GM03348 (cell line): ENCODE measurements at regions not wholly inside any gene's neighbourhood (a gene's known extent, or its start where the extent isn't known, plus 50 kb on each side); places are given as distances from the start of the nearest gene placed in this dataset.
A peak's percentile ranks its signal among the peaks of the same experiment; 100 is the strongest.

ENCODE experiments used
- DNase-seq: peaks from one replicate; pipeline ENCODE4 v3.0.0; 2012; ENCODE audit warnings: low spot score

DNA sequence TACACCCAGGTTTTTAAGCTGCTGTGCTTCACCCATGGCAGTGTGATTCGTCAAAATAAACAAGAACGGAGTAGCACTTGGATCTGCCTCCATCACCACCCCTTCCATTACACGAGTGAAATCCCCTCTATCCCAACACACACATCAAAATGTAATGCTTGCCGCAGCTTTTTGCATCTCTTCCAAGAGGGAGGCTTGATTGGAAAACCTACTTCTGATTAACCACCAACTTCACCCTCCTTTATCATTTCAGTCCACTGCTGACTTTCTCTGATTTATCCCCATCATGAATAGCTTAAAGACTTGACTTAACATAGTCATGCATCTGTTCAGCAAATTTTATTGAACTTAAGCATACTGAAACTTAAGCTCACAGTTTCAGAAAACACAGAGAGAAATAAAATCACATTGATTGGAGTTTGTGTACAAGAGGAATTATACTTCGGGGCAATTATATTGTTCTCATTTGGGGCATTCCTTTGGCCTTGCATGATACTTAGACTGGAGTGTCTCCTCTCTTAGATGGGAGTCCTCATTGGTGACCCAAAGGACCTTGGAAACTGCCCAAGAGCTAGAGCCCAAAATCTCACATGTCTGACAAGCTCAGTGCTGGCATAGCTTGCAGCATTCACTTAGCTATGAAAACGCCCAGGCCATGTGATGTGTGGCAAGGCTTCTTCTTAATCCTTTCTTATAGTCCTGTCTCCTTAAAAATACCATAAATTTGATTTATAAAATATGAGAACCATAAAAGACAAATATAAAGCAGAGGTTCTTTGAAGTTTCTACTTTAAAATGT, 124.3 kb upstream of the UMPS start:
- DNase-seq: no peak

DNA sequence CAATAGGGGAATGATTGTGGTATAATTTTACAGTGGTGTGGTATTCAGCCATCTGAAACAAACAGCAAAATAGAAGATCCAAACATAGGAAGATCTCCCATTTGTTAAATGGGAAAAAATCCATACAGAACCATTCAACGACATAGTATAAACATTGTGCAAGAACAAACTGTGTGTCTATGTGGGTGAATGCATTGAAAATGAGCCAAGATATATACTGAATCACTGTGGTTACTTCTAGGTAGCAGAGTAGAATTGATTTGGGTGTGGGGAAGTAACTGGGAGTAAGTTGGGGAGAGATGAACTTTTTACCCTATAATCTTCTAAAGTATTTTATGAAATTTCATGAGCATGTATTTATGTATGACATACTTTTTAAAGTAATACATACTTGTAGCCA, 123.1 kb upstream of the UMPS start:
- DNase-seq: no peak

DNA sequence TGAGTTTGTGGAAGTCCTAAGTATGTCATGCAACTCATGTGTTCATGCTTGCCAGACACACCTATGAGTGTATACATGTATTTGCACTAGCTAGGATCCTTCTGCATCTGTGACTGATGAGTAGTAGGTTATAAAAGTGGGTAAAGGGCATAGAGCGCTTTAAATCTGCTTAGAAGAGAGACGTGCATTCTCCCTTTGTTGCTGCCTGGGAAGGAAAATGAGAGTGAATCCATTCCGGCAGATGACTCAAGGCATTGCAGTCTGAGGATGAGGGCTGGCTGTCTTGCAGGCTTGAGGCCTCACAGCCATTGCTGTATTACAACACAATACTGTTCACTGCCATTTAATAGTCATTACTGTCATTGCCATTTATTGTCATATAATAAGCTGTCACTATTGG, 120.8 kb upstream of the UMPS start:
- DNase-seq: no peak

DNA sequence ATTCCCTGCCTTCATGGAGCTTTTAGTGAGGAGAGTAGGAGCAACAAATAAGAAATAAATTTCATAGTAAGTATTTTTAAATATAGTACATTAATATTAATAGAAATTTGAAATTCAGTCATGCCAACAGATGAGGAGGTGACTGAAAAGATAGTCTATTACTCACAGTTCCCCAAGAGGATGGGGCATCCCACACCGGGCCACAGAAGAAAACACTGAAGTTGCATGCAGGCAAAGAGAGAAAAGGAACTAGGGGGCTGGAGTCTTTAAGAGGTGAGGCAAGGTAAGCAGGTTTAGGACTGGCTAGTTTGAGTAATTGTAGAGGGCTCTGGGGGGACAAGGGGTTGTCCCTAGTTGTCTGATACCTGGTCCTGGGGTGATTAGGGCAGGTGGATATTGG, 120.1 kb upstream of the UMPS start:
- no peak for DNase-seq

DNA sequence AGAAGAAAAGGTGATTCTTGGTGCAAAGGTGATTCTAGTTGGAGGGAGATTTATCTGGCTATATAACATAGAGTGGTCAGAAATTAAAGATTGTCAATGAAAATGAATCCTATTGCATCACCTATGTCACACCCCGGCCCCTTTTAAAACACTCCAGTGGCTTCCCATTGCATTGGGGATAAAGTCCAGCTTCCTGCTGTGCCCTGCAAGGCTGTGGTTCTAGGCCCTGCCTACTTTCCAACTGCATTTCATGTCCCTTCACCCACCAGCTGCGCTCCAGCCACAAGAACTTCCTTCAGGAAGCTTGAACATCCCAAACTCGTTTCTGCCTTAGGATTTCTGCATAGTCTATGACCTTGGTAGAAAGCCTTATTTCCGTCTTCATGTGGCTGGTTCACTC, 118.7 kb upstream of the UMPS start:
- no peak for DNase-seq

DNA sequence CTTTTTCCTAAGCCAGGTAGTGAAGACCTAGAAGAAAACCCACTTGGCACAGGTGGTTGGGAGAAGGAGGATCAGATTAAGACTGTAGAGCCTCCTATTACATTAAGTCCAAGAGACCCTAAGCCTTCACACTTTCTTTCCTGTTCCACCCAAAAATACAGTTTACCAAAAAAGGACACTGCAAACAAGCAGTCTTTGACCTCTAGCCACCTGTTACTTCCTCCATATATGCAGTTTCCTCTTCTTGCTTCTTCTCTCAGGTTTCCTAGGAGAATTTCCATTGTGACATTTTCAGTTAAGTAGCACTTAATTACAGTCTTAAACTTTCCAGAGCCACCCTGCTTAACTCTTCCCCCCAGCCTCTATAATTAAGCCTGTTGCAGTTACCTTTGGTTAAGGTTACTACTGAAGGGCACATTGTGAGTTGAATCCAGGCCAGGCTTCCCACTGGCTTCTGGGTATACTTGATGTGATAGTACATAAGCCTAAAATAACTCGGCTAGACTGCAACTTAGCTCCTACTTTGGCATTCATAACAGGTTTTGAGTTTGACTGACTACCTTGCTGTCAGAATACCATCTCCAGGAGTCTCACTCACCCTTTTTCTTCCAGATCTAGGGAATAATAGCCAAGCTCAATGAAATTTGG, 114.2 kb upstream of the UMPS start:
- no peak for DNase-seq

DNA sequence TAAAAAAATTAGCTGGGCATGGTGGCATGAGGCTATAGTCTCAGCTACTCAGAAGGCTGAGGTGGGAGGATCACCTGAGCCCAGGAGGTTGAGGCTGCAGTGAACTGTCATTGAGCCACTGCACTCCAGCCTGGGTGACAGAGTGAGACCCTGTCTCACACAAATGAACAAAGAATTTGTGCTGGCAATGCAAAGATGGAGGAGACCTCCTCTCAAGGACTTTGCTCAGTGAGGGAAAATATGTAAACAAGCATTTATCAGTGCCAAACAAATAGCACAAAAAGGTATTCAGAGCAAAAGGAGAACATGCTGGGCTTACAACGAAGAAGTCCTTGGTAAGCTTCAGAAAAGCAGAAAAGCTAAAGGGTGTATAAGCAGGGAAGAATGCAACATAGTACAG, 113.1 kb upstream of the UMPS start:
- DNase-seq: no peak

DNA sequence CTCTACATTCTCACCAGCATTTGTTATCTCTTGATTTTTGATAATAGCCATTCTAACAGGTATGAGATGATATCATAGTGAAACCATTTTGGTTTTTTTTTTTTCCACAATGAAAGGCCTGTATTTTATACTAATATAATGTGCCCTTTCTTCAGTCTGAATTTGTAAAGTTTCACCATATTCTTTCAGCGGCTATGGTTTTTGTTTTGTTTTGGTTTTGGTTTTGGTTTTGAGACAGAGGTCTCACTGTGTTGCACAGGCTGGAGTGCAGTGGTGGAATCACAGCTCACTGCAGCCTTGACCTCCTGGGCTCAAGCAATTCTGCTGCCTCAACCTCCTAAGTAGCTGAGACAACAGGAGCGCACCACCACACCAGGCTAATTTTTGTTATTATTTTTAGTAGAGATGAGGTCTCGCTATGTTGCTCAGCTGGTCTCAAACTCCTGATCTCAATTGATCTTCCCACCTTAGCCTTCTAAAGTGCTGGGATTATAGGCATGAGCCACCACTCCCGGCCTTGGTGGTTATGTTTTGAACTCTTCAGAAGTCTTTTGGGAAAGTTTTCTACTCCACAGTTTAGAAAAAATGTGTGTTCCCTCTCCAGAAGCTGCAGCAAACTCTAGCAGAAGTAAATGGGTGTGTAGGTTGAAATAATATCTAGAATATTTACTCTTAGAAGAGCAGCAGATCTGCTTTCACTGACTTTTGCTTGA, 110.2 kb upstream of the UMPS start:
- no peak for DNase-seq

DNA sequence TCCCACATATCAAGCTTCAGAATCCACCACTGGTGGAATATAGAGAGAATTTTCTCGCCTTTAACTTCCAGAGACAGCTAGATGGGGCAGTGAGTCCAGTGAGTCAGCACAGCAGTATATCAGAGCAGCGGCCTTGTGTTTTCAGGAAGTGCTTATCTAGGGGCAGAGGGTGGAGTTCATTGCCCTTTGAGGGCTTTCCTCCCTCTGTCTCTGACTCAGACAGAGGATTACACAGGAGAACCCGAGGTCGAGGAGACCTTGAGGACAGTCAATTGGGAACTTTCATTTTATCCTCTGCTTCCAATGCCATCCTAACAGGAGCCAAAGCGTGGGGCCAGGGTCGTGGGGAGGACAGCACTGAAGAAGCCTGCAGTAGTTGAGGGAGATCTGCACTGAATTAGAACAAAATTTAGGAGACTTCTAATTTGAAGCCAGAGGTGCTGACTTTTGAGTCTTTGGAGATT, 109.6 kb upstream of the UMPS start:
- peak; percentile 8 for DNase-seq

DNA sequence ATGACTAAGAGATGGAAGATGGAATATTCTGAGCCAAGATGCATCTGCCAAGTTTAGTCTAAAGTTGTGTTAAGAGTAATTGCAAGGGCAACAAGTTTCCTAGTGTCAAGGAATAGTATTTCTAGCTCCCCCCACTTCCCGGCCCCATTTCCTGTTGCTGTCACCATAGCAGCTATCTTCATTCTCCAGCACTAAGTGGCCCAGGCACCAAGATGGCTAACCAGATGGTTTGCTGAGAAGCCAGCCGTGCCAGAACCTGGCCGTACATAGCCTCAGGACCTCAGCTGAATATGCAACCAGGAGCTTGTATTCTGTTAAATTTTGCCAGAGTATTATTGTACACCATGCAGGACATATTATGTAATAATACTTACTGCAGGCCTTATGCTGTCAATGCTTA, 108.8 kb upstream of the UMPS start:
- no peak for DNase-seq

DNA sequence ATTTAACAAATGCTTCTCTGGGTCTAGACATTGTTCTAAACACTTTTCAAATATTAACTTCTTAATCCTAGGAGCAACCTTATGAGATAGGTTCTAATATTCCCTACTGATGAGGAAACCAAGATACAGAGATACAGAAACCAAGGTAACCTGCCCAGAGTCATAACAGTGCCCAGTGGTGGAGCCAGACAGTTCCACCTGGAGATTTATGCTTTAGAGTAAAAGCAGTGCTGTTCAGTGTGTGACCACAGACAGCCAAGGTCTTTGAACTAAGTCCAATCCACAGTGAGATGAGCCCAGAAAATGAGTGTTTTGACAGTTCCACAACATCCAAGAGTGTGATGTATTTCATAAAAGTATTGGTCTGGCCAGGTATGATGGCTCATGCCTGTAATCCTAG, 105.2 kb upstream of the UMPS start:
- DNase-seq: no peak

DNA sequence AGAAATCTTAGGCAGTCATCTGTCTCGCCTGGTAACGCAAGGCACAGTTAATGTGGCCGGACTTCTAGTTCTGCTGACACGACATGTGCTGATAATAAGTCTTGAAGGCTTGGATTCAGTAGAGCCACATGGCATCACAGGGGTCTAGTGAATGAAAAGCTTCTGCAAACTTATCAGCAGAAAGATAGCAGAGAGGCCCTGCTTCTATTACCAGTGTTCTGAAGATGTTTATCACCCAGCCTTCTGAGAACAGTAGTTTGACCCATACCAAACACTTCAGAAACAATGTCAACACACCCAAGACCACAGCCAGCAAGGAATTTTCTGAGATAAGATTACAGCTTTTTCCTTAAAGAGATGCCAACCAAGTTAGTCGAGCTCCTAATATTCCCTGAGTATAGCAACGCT, 102.7 kb upstream of the UMPS start:
- no peak for DNase-seq

DNA sequence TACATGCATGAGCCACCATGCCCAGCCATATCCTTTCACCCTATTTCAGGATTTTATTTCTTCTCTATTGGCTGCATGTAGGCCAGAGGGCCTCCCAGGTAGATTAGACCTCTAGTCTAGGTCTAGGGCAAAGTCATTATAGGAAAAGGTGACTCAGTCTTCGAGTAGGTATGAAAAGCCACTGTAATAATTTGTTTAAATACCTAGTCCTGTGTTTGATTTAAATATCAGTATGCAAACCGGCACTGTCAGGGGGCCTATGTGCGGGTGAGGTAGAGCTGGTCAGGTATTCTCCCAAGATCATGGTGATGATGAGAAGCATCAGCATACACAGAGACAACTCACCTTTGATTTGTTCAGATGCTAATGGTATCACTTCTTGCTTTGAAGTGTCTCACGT, 101.4 kb upstream of the UMPS start:
- DNase-seq: no peak

DNA sequence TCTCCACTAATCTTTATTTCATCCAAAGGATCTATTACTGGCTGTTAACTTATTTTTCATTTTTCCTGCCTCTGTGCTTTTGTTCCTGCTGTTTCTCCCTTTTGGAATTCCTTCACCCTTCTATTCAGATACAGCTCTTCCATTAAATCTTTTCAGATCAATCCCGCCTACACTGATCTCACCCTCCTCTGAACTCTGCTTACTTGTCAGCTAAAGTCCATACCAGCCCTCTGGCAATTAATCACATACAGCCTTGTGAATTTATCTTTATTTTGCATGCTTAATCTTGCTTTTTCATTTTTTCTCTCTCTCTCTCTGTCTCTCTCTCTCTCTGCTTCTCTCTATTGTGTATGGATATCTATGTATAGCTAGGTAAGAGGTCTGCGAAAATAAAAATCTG, 100.8 kb upstream of the UMPS start:
- no peak for DNase-seq

DNA sequence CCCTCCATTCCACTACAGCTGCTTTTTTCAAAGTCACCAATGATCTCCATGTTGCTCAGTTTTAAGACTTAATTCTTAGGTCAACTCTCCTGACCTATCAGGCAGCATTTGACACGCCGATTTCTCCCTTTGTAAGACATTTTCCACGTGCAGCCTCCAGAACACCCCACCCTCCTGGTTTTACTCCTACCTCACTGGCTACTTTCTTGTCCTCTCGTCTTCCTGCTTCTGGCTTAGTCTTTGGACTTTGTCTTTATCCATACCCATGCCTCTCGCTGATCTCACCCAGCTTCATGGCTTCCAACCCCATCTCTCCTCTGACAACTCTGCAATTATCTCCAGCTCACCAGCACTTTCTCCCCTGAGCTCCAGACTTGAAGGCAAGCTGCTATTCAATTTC, 99.3 kb upstream of the UMPS start:
- no peak for DNase-seq

DNA sequence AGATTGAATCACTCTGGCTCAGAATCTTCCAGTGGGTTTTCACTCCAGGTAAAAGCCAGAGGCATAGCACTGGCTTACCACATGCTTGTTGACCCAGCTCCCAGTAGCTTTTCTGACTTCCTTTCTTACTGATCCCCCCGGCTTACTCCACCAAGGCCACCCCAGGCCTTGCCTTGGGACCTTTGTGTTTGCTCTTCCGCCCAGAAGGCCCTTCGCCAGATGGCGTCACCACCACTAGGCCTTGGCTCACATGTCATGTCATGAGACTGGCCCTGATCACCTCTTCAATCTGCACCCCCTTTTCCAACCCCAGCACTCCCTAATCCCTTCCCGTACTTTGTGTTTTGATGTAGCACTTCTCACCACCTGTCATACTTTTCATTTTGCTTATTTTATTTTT, 98.5 kb upstream of the UMPS start:
- no peak for DNase-seq

DNA sequence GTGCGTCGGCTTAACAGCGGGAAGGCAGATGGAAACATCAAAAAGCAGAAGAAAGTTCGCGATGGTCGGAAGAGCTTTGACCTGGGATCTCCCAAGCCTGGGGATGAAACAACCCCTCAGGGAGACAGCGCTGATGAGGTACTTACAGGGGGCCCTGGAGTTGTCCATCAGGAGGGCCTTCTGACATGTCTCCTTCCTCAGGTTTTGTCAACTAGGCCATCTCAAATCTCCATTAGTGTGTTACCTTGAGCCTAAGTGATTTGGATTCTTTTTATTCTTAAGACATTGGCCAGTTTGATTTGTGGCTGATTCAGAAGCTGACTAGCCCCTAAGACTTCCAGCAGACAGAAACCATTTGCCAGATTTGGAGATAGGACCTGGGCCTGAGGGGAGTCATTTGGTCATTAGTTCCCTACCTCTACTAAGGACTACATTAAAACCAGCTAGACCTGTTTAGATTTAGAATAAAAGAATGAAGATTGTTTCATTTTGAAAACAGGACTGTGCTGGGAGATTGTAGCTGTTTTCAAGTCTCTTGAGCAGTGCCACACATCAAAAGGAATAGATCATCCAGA, 97.6 kb upstream of the UMPS start:
- DNase-seq: no peak

DNA sequence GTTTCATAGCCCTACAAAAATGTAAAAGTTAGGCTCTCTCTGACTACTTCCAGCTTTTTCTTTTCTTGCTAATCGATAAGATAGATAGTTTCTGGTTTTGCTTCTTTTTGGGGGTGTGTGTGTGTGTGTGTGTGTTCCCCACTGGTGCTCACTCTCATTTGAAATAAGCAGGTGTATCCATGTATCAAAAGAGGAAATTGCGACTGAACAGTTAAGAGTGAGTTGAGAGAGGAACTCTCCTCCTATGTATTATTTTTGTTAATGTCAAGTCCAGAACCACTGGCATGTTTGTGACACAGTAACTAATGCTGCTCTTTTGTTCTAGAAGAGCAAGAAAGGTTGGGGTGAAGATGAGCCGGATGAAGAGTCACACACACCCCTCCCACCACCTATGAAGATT, 96.7 kb upstream of the UMPS start:
- no peak for DNase-seq

DNA sequence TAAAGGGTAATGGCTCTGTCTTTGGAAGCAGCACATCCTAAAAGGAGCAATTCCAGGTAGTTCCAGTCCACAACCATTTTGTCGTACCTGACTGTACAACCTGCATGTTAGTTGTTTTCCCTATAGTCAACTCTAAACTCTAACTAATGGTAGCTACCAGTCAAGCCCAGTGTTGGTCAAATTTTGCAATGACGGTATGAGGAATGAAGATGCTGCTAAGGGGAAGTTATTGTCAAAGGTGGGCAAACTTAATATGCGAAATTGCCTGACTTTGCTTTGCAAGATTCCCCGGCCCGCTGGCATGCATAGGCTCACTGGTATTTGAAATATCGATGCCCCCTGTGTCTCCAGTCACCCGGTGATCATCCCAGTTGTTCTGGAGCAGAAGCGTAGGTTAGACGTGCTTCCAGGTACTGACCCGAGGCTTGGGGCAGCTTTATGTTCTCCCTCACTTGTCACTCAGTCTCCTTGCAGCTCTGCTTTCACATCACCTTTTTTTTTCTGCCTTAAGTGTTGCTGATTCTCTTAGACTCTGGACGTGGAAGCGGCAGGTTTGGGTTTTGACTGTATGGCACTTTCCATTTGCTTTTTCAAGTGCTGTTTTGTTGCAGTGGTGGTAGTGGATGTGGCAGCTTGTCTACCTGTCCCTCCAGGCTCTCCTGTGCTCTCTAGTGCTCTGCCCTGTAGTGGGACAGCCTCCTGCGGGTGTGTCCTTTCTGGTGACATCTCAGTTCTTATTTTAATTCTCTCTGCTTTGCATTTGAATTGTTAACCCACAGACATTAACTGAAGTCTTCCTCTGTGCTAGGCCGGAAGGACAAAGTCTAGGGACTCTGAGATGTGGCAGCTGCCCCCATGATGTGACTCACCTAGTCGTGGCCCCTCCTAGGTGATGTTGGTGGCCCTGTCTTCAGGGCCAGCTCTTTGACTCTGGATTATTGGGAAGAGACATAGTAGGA, 95.8 kb upstream of the UMPS start:
- DNase-seq: no peak

DNA sequence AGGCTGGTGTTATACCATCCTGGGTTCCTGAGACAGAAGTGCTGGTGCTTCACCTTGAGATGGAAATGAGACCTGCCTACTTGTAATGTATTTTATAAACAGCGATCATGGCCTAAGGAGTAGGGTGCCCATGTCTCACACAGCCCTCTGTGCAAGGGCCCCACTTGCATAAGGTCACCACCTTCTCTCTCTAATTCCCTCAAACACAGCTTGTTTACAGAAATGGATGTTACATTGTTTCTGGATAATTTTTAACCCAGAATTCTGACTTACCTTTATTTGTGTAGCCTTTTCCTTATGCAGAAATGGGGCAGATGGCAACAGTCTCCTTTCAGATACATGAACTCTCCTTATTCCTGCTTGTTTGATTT, 95.1 kb upstream of the UMPS start:
- no peak for DNase-seq

DNA sequence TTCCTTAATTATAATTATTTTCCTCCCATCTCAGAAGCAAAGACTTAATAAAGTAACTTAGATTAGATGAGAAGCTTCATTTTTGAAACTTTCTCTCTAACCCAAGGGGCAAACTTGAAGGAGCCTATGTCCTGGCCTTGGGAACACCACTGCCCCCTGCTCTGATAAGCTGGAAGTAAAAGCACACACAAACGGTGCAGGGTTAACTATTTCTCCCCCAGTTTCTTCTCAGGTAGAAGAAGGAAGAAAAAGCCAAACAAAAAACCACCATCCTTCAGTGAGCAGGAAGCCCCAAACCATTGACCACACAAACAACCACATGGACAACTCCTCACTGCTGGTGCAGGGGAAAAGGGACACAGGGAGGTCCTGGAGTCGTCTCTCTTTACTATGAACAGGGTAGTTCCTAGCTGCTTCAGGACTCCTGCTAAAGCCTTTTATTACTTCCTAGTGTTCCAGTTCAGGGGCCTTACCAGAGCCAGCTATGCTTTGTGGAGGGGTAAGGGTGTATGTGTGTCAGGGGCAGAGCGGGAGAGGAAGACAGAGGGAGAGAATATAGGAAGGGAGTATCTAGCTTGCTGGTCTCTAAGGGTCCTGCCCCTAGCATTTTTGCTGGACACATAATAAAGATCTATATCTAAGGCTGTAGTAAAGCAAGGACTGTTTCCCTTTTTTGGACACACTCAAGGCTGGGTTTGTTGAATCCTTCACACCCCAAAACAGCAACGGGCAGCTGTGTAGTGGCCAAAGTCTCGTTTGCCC, 94.0 kb upstream of the UMPS start:
- DNase-seq: no peak
